GM23338 (cell line): ENCODE measurements at regions not wholly inside any gene's neighbourhood (a gene's known extent, or its start where the extent isn't known, plus 50 kb on each side); places are given as distances from the start of the nearest gene placed in this dataset.

Experiments used
- ATAC-seq: fragments of 200-7000 bp; cut with Tn5 transposase; 3 replicates; pipeline ENCODE4 v1.9.1; 2020
- DNase-seq: peaks from one replicate; pipeline ENCODE4 v3.0.0-alpha.2; 2015; ENCODE audit warnings: low spot score
- H2AFZ ChIP-seq: fragments of 200-600 bp; sonication (generic); 2 replicates; pipeline ENCODE4 v1.8.0; 2016; ENCODE audit warnings: antibody characterized with exemption, mild to moderate bottlenecking, moderate library complexity
- H3F3A ChIP-seq: fragments of 200-600 bp; sonication (generic); replicated peaks from 2 replicates; pipeline ENCODE4 v1.8.0; 2017; ENCODE audit warnings: antibody characterized with exemption, mixed run types, low read depth
- H3K27ac ChIP-seq: fragments of 200-600 bp; sonication (generic); 2 replicates; pipeline ENCODE4 v1.6.1; 2016; ENCODE audit warnings: low read depth
- H3K27me3 ChIP-seq: fragments of 200-600 bp; sonication (generic); 2 replicates; pipeline ENCODE4 v1.8.0; 2016; ENCODE audit warnings: mild to moderate bottlenecking, mixed run types, moderate library complexity; ENCODE audit not compliant: insufficient read depth
- H3K36me3 ChIP-seq: fragments of 200-600 bp; sonication (generic); 2 replicates; pipeline ENCODE4 v1.8.0; 2016; ENCODE audit warnings: mild to moderate bottlenecking; ENCODE audit not compliant: insufficient read depth
- H3K4me1 ChIP-seq: fragments of 200-600 bp; sonication (generic); 2 replicates; pipeline ENCODE4 v1.8.0; 2016; ENCODE audit warnings: mild to moderate bottlenecking, moderate library complexity; ENCODE audit not compliant: insufficient read depth
- H3K4me2 ChIP-seq: fragments of 200-600 bp; sonication (generic); 2 replicates; pipeline ENCODE4 v1.7.1; 2017; ENCODE audit warnings: mixed run types
- H3K4me3 ChIP-seq: fragments of 200-600 bp; sonication (generic); 2 replicates; pipeline ENCODE4 v1.6.1; 2016; ENCODE audit warnings: mixed run types
- H3K79me2 ChIP-seq: fragments of 200-600 bp; sonication (generic); replicated peaks from 2 replicates; pipeline ENCODE4 v1.8.0; 2017; ENCODE audit warnings: mild to moderate bottlenecking; ENCODE audit not compliant: insufficient read depth
- H3K9me2 ChIP-seq: fragments of 200-600 bp; sonication (generic); 2 replicates; pipeline ENCODE4 v1.8.0; 2017; ENCODE audit not compliant: insufficient read depth
- H4K20me1 ChIP-seq: fragments of 200-600 bp; sonication (generic); replicated peaks from 2 replicates; pipeline ENCODE4 v1.8.0; 2017; ENCODE audit warnings: mild to moderate bottlenecking; ENCODE audit not compliant: insufficient read depth
- H3K27ac Mint-ChIP-seq: 2 replicates; pipeline ENCODE4 v1.8.0; 2020; ENCODE audit warnings: inconsistent platforms, mild to moderate bottlenecking, moderate library complexity, mixed read lengths
- H3K27me3 Mint-ChIP-seq: 3 replicates; pipeline ENCODE4 v1.8.0; 2022; ENCODE audit warnings: low read depth, mild to moderate bottlenecking, moderate library complexity, mixed read lengths, inconsistent platforms; ENCODE audit not compliant: insufficient read depth, poor library complexity
- H3K36me3 Mint-ChIP-seq: 3 replicates; pipeline ENCODE4 v1.8.0; 2021; ENCODE audit warnings: low read depth, mild to moderate bottlenecking, inconsistent platforms, moderate library complexity, mixed read lengths
- H3K4me1 Mint-ChIP-seq: 3 replicates; pipeline ENCODE4 v1.8.0; 2020; ENCODE audit warnings: mild to moderate bottlenecking, inconsistent platforms, mixed read lengths
- H3K4me3 Mint-ChIP-seq: 3 replicates; pipeline ENCODE4 v1.8.0; 2021; ENCODE audit warnings: moderate library complexity, mild to moderate bottlenecking, inconsistent platforms, mixed read lengths
- H3K9me3 Mint-ChIP-seq: 3 replicates; pipeline ENCODE4 v1.8.0; 2020; ENCODE audit warnings: moderate library complexity, mild to moderate bottlenecking, inconsistent platforms, mixed read lengths
- CREB1 ChIP-seq: fragments of 250-450 bp; sonication (Bioruptor Pico); IDR thresholded peaks from 2 replicates; pipeline ENCODE4 v1.5.0; 2020; ENCODE audit warnings: low read depth, mild to moderate bottlenecking, moderate library complexity
- ETS1 ChIP-seq: IDR thresholded peaks from 2 replicates; pipeline ENCODE4 v1.6.1; 2016; ENCODE audit warnings: antibody characterized with exemption
- EZH2 ChIP-seq: fragments of 200-600 bp; sonication (generic); IDR thresholded peaks from one replicate; pipeline ENCODE4 v1.8.0; 2017; ENCODE audit warnings: antibody characterized with exemption, mild to moderate bottlenecking, low read depth; ENCODE audit not compliant: unreplicated experiment
- EZH2phosphoT487 ChIP-seq: fragments of 200-600 bp; sonication (generic); IDR thresholded peaks from one replicate; pipeline ENCODE4 v1.8.1; 2018; ENCODE audit warnings: antibody characterized with exemption; ENCODE audit not compliant: unreplicated experiment
- NANOG ChIP-seq: IDR thresholded peaks from 2 replicates; pipeline ENCODE4 v1.6.1; 2016; ENCODE audit warnings: antibody characterized with exemption, borderline replicate concordance
- POLR2AphosphoS5 ChIP-seq: IDR thresholded peaks from 2 replicates; pipeline ENCODE4 v1.6.1; 2016; ENCODE audit warnings: antibody characterized with exemption, low read depth
- REST ChIP-seq: IDR thresholded peaks from one replicate; pipeline ENCODE4 v1.6.1; 2018; ENCODE audit warnings: antibody characterized with exemption; ENCODE audit not compliant: unreplicated experiment
- STAT1 ChIP-seq: IDR thresholded peaks from one replicate; pipeline ENCODE4 v1.6.1; 2016; ENCODE audit warnings: antibody characterized with exemption; ENCODE audit not compliant: unreplicated experiment
- TF ChIP-seq, protein P1 (sequence below), 2 experiments: fragments of 200-600 bp in 1 of 2; sonication (generic) in 1 of 2; conservative IDR thresholded peaks; 2 replicates each; pipeline versions ENCODE4 v1.5.1 to v1.6.1; 2016 to 2017; ENCODE audit warnings: antibody characterized with exemption in 2 of 2, low read depth in 2 of 2, mild to moderate bottlenecking in 2 of 2, moderate library complexity in 1 of 2

DNA sequence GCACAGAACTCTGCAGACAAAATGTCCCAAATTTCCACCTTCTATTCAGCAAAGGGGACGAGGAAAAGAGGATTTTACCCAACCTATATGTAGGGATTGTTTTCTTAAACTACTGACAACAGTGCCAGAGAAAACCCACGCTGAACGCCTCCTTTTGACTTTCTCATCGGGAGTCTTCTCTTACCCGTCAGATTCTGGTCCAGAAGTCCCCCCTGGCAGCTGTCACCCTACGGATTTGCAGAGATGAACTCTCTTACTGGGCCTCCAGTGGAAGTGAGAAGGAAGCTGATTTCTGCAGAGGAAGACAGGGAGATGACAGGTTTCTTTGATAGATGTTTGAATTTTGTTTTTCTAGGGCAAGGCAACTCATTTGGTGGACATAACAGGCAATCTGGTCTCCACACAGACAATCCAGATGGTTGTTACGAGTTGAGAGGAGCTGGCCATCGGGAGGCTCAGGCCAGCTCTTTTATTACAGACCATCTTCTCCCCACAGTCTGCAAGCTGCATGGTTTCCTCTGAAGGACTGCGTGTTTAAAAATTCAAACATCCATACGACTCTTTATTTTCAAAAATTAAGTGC is 804.3 kb downstream of the RNF144A start:
- no peaks in the 10 kb centered on the region for H3K27me3 ChIP-seq
- no peaks in the 10 kb centered on the region for H3K36me3 ChIP-seq
- peak overlapping the region; percentile 34; the same call in 1 of the 2 replicates for H2AFZ ChIP-seq
- no peak overlapping the region for H3K27ac ChIP-seq
- Mint-ChIP-seq H3K36me3 (no peaks in the 10 kb centered on the region; the same call in 2 of the 3 replicates), H3K4me3 (no peak overlapping the region), H3K9me3 (no peaks in the 10 kb centered on the region; the same call in 2 of the 3 replicates), H3K4me1 (peaks cover 12% of the 10 kb centered on the region), H3K27ac (no peak overlapping the region), H3K27me3 (peaks cover 4% of the 10 kb centered on the region)
- DNase-seq (no peak), ATAC-seq (no peak)
- H3F3A ChIP-seq: no peaks in the 10 kb centered on the region
- H3K4me3 ChIP-seq: no peak overlapping the region
- no peaks in the 10 kb centered on the region for H3K79me2 ChIP-seq
- H3K9me2 ChIP-seq: peaks cover 11% of the 10 kb centered on the region; the same call in 1 of the 2 replicates
- no peaks in the 10 kb centered on the region for H4K20me1 ChIP-seq
- no peak overlapping the region for H3K4me2 ChIP-seq
- 0 out of 2 replicates have a peak, but pooled peaks cover 9% of the 10 kb centered on the region for H3K4me1 ChIP-seq
- TF ChIP-seq REST (no peak), EZH2phosphoT487 (no peak), POLR2AphosphoS5 (no peak), CREB1 (CRISPR knock-in tag) (no peak), STAT1 (no peak), EZH2 (no peak), NANOG (no peak), ETS1 (no peak)
- TF ChIP-seq, protein P1, sequence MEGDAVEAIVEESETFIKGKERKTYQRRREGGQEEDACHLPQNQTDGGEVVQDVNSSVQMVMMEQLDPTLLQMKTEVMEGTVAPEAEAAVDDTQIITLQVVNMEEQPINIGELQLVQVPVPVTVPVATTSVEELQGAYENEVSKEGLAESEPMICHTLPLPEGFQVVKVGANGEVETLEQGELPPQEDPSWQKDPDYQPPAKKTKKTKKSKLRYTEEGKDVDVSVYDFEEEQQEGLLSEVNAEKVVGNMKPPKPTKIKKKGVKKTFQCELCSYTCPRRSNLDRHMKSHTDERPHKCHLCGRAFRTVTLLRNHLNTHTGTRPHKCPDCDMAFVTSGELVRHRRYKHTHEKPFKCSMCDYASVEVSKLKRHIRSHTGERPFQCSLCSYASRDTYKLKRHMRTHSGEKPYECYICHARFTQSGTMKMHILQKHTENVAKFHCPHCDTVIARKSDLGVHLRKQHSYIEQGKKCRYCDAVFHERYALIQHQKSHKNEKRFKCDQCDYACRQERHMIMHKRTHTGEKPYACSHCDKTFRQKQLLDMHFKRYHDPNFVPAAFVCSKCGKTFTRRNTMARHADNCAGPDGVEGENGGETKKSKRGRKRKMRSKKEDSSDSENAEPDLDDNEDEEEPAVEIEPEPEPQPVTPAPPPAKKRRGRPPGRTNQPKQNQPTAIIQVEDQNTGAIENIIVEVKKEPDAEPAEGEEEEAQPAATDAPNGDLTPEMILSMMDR (conservative IDR thresholded peaks at IDR 0.05; ENCODE audit: low read depth in 2 of 2): no peak
